EH (cell line): ENCODE measurements at regions not wholly inside any gene's neighbourhood (a gene's known extent, or its start where the extent isn't known, plus 50 kb on each side); places are given as distances from the start of the nearest gene placed in this dataset.

Experiments
- DNase-seq: peaks from one replicate; pipeline ENCODE4 v3.0.0-alpha.2; 2015; ENCODE audit warnings: low read depth

GRCh38 chr7:47724335-47724982 lies 142.5 kb upstream of the TNS3 start:
- peak; percentile 88 for DNase-seq

DNA sequence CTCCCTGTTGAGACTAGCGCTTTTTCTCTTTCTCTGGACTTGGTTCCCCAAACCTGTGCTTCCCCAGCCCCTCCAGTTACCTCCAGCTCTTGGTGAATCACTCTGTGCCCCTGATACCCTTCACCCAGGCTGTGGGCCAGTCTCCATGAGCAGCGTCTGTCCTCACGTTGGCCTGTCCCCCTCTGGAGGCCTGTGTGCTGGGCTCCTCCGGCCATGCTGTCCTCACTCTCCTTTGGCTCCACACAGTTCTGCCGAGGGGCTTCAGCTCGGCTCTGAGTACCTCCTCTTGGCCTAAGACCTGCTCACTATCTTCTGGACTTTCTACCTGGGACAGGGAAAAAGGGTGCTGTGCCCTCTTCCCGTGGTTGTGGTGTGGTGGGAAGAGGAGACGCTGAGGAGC lies 140.2 kb upstream of the TNS3 start:
- no peak for DNase-seq

DNA sequence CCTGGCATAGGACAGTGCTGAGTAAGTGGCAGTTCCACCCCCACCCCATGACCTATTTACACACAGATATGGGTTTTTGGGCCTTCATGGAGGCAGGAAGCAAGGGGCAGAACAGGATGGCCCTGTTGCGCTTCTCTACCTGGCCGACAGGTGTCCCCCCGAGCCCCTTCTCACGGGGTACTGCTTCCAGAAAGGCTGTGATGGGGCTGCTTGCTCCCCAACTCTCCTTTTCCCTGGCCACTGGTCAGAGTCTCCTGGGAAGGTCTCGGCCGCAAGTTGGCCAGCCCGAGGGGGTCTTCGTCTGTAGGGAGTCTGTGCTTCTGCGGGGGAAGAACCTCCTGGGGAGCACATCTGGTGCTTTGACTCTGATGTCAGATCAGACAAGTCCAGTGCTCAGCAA lies 139.8 kb upstream of the TNS3 start:
- DNase-seq: no peak

- no peak for DNase-seq
Measured at GRCh38 chr7:47720907-47721244, 139.0 kb upstream of the TNS3 start.

- peak; percentile 63 for DNase-seq
Measured at GRCh38 chr7:47720141-47720906, 138.4 kb upstream of the TNS3 start.

DNA sequence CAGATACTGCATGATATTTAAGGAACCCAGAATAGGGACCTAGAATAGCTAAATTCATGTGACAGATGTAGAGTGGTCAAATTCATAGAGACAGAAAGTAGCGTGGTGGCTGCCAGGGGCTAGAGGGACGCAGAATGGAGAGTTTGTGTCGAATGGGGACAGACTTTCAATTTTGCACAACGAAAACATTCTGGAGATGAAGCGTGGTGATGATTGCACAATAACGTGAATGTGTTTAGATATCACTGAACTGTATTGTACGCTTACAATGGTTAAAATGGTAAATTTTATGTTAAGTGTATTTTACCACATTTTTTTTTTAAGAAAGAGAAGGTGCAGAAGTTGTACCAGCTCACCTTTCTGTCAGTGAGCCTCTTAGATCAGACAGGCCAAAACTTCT lies 137.8 kb upstream of the TNS3 start:
- DNase-seq: no peak

DNA sequence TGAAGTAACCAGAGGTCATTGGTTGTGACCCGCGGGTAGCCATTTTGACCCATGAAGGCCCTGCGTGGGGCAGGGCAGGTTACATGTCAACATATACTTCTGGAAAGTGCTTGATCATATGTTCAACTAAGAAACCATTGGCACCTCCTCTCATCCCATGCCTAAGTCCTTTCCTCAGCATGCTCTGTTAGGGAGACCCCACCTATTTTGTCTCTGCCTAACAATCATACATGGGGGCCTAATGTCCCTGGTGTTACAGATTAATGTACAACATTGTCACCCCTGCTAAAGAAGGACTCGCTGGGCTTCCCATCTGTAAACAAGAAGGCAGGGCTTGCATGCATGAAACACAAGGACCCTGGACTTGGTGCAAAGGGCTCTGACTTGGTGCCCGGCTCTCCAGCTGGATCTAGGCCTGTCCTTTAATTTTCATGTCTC lies 133.7 kb upstream of the TNS3 start:
- DNase-seq: no peak

- DNase-seq: no peak
Measured at GRCh38 chr7:47714669-47715607, 133.0 kb upstream of the TNS3 start.

DNA sequence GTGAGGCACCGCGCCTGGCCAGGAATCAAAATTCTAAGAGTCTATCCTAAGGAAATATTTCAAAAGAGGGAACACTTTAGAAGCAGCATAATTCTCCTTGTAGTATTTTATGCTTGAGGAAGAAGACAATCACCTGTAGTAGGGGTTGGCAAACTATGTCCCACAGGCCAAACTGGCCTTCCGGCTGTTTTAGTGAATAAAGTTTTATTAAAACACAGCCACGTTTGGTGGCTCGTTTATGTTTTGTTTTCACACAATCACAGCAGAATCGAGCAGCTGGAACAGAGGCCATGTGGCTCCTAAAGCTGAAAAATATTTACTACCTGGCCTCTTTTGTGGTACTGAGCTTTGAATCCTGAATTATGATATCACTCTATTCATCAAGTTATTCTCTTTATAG lies 131.7 kb upstream of the TNS3 start:
- no peak for DNase-seq

DNA sequence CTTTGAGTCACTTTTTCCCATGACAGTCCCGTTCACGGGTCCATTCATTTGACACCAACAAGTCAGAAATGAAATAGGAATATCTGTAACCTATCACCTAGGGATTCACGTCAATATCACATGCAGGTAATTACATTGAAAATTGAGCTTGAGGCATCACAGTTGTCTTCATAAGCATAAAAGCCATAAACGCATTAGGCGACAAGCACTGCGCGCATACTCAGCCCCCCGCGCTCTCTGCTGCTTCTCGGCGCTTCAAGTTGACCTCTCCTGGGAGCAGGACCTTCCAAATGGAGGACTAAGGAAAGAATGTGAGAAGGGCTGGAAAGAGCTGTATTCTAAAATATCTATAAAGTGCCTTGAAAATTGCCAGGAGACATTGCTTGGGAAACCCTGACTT lies 130.5 kb upstream of the TNS3 start:
- no peak for DNase-seq

GRCh38 chr7:47711776-47712175 lies 129.9 kb upstream of the TNS3 start:
- no peak for DNase-seq

DNA sequence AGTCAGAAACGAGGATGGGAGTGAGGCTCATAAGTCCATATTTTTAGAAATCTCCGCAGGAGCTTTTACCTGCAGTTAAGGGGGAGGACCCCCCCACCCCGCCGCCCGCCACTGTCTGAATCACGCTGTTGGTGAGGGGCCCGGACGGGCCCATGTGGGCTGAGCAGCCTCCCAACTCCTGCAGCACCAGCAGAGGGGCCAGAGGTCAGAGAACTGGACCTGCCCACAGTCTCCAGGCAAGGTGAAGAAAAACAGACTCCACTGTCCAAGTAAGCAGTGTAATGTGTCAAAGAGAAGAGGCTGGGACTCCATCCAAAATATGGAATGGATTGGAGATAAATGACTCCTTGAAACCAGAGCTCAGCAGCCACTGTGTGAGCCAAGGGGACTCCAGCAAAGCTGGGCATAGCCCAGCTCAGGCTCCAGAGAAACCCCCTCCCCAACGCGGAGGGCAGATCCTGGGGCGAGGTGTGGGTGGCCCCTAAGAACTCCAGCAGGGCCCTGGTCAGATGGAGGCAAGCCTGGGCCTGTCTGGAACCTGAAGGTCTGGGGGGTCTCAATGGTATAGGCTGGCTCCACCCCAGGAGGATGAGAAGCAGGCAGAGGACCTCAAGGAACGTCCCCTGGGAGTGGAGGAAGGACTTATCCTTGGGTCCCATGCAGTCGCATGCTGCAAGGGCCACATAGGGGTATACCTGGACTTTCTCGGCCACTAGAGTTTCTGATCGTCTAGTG lies 128.5 kb upstream of the TNS3 start:
- no peak for DNase-seq

- DNase-seq: no peak
Measured at GRCh38 chr7:47709451-47709850, 127.5 kb upstream of the TNS3 start.

GRCh38 chr7:47709051-47709450 lies 127.1 kb upstream of the TNS3 start:
- DNase-seq: no peak

DNA sequence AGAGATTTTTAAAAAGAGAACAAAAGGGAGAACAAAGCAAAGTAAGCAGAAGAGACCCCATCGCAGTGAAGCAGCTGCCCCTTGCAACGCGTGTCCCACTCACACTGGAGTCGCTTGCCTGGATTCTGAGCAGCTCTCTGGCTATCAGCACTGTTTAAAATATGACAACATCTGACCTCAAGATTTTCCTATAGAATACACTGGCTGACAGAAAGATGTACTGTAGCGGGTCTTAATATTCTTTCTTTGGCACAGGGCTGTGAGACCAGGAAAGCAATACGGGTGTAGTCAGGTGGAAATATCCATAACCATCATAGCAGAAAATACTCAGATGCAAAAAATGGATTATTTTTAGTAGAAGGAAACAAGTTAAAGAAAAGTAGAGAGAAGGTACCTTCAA lies 125.7 kb upstream of the TNS3 start:
- no peak for DNase-seq

GRCh38 chr7:47704936-47705335 lies 123.0 kb upstream of the TNS3 start:
- no peak for DNase-seq

DNA sequence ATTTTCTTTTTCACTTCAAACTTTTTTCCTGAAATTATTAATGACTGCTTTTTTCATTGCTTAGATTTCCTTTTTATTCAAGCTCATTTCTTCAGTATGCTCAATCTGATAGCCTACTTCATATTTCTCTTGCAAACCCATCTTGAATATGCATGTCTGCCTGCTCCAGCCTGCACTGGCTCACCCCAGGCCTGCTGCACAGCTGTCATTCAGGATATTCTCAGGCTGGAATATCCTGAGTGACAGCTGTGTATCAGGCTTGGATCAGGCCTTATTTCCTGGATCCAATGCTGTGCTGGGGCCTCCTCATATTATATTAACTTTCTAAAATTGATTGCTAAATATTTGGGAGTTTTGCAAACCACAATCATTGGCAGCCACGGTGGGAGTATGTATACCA lies 120.2 kb upstream of the TNS3 start:
- DNase-seq: no peak

DNA sequence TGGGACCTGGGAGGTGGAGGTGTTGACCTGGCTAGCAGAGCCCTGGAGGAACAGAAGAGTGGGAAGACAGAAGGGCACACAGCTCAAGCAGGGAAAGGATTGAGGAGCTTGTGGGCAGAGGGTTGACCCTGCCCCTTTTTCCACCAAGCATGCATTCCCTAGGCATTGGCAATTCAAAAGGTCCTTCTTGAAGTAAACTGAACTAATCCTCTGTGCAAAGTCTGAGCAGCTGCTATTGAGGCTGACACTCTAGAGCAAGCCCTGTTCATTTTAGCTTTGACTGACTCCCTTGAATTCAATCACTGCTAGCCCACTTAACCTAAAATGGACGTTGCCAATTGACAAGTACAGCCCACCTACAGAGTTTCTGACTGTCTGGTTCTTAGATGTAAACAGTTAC lies 116.5 kb upstream of the TNS3 start:
- no peak for DNase-seq

GRCh38 chr7:47697543-47697942 lies 115.6 kb upstream of the TNS3 start:
- no peak for DNase-seq

- DNase-seq: no peak
Measured at GRCh38 chr7:47696152-47696710, 114.3 kb upstream of the TNS3 start.

DNA sequence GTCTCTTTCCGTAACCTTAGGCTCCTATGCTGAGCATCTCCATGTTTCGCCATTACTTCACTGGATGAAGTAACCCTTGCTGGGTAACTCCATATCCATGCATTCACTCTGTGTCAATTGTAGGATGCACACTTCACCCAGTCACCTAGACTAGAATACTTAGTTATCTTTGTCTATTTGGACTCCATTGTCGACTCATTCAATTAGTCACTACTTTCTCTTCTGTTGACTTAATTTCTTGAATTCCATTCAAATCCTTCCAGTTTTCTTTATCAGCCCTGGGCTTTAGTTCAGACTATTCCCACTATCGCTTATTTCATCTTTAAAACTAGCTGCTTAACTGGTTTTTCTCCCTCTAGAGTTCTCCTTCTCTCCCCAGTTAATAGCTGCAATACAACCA lies 111.3 kb upstream of the TNS3 start:
- peak; percentile 65 for DNase-seq

DNA sequence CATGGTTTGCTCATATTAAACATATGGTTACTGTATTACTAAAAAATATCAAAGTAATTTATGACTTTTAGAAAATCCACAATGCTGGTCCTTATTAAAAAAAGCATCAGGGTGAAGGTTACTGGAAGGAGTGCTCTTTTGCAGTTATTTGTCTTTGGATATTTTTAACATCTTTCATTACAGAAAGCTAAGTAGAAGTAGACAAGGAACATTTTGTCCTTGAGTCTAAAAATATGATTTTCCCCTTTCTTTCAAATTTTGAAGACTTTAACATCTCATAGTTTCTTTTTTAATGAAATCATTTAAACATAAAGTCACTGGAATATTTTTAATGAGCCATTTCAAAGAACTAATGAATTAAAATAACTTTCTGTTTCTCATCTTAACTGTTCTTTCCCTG lies 110.1 kb upstream of the TNS3 start:
- no peak for DNase-seq
